AG09309 (cell line): ENCODE measurements at regions not wholly inside any gene's neighbourhood (a gene's known extent, or its start where the extent isn't known, plus 50 kb on each side); places are given as distances from the start of the nearest gene placed in this dataset.

ENCODE experiments used
- DNase-seq: peaks from one replicate; pipeline ENCODE4 v3.0.0-alpha.2; 2010; ENCODE audit warnings: low read depth
- H3K4me3 ChIP-seq: 2 replicates; pipeline ENCODE4 v1.5.1; 2011; ENCODE audit warnings: mild to moderate bottlenecking, low read depth, low read length, moderate library complexity; ENCODE audit not compliant: control insufficient read depth
- CTCF ChIP-seq: IDR thresholded peaks from 2 replicates; pipeline ENCODE4 v1.5.1; 2011; ENCODE audit warnings: mild to moderate bottlenecking, low read depth, low read length, inconsistent platforms; ENCODE audit not compliant: insufficient read depth, control insufficient read depth; ENCODE audit errors: missing control alignments

GRCh38 chr15:47551079-47551478 lies 166.2 kb upstream of the SEMA6D start:
- no peak overlapping the region for H3K4me3 ChIP-seq
- no peak for DNase-seq
- TF ChIP-seq CTCF: no peak

- H3K4me3 ChIP-seq: no peak overlapping the region
- no peak for TF ChIP-seq CTCF
- no peak for DNase-seq
These were observed 165.8 kb upstream of the SEMA6D start for GRCh38 chr15:47551546-47551945.

- TF ChIP-seq CTCF: no peak
- DNase-seq: no peak
- no peak overlapping the region for H3K4me3 ChIP-seq
These were observed 164.2 kb upstream of the SEMA6D start for GRCh38 chr15:47552978-47553608.

GRCh38 chr15:47553947-47554346 lies 163.4 kb upstream of the SEMA6D start:
- no peak for TF ChIP-seq CTCF
- DNase-seq: no peak
- H3K4me3 ChIP-seq: no peak overlapping the region

GRCh38 chr15:47561102-47561501 lies 156.2 kb upstream of the SEMA6D start:
- TF ChIP-seq CTCF: no peak
- no peak overlapping the region for H3K4me3 ChIP-seq
- DNase-seq: no peak

- DNase-seq: no peak
- TF ChIP-seq CTCF: no peak
- H3K4me3 ChIP-seq: no peak overlapping the region
These were observed 151.4 kb upstream of the SEMA6D start for GRCh38 chr15:47565949-47566348.

GRCh38 chr15:47566610-47567009 lies 150.7 kb upstream of the SEMA6D start:
- TF ChIP-seq CTCF: no peak
- no peak for DNase-seq

More at GRCh38 chr15:47566610-47567009, 150.7 kb upstream of the SEMA6D start:
- no peak overlapping the region for H3K4me3 ChIP-seq
